ENCODE measurements at regions not wholly inside any gene's neighbourhood (a gene's known extent, or its start where the extent isn't known, plus 50 kb on each side); places are given as distances from the start of the nearest gene placed in this dataset.

DNA sequence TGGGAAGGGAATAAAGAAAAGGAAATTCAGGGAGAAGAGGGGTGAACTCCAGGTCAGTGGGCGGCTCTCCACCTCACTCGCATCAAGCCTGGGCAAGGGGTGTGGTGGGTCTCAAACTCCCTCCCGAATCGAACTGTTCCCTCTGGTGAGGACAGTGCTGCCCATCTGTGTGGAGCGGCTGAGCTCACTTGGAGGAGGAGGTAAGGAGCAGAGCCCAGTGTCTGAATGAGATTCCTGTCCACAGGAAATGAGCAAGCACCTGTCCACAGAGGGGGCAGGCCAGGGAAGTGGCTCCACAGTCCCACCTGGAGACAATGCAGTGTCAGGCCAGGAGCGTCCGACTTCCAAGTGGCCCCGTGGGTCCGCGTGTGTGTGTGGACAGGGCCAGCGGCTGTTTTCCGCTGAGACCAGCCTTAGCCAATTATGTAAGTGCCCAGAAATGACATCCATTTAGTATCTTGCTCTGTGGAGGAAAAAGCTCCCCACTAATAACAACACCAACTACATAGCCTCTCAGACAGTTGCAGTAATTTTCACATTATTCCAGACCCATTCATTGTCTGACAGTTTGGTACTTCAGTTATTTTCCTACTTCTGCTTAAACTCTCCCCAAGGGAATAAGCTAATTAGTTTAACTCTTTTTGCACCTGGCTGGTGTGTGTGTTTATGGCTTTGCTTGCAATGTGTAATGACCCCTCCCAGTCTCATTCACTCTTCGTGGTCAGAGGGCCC is 114.6 kb downstream of the SOX1 start:
- Histone ChIP-seq H3K36me3 (no peaks in the 10 kb centered on the region), H3K9me3 (no peaks in the 10 kb centered on the region), H3K4me3 (ENCODE audit: low read depth, low read length) (no peak overlapping the region), H3K27me3 (peaks cover 13% of the 10 kb centered on the region), H3K4me1 (no peaks in the 10 kb centered on the region)
- DNase-seq, result no peak
- TF ChIP-seq, protein P1, sequence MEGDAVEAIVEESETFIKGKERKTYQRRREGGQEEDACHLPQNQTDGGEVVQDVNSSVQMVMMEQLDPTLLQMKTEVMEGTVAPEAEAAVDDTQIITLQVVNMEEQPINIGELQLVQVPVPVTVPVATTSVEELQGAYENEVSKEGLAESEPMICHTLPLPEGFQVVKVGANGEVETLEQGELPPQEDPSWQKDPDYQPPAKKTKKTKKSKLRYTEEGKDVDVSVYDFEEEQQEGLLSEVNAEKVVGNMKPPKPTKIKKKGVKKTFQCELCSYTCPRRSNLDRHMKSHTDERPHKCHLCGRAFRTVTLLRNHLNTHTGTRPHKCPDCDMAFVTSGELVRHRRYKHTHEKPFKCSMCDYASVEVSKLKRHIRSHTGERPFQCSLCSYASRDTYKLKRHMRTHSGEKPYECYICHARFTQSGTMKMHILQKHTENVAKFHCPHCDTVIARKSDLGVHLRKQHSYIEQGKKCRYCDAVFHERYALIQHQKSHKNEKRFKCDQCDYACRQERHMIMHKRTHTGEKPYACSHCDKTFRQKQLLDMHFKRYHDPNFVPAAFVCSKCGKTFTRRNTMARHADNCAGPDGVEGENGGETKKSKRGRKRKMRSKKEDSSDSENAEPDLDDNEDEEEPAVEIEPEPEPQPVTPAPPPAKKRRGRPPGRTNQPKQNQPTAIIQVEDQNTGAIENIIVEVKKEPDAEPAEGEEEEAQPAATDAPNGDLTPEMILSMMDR (IDR thresholded peaks at IDR 0.05; ENCODE audit: low read depth, low read length), result no peak

DNA sequence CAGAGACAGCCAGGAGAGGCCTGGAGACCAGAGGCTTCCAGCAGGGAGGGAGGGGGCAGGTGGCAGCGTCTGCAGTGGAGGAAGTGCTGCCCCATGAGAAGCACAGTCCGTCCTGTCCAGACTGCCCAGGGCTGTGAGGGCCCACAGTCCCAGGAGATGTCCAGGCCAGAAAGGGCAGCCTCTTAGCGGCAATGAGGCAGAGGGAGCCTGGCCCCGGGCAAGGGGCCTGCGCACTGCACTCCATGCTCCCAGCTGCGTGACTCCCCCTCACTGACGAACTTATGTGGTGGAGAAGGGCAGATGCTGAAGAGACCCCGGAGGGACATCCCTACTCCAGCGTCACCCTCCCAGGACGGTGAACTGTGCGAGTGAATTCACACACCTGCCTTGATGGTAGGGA is 115.3 kb downstream of the SOX1 start:
- H3K4me3 ChIP-seq (ENCODE audit: low read depth, low read length), result no peak overlapping the region
- no peaks in the 10 kb centered on the region for H3K36me3 ChIP-seq
- no peaks in the 10 kb centered on the region for H3K9me3 ChIP-seq
- no peaks in the 10 kb centered on the region for H3K4me1 ChIP-seq
- TF ChIP-seq, protein P1 (IDR thresholded peaks at IDR 0.05; ENCODE audit: low read depth, low read length), result no peak
- peaks cover 17% of the 10 kb centered on the region for H3K27me3 ChIP-seq
- DNase-seq, result no peak

GRCh38 chr13:112182846-112183531 is 116.0 kb downstream of the SOX1 start:
- DNase-seq, result no peak
- TF ChIP-seq, protein P1 (IDR thresholded peaks at IDR 0.05; ENCODE audit: low read depth, low read length), result no peak
- no peaks in the 10 kb centered on the region for H3K9me3 ChIP-seq
- no peaks in the 10 kb centered on the region for H3K4me1 ChIP-seq
- no peak overlapping the region for H3K4me3 ChIP-seq (ENCODE audit: low read depth, low read length)
- peaks cover 19% of the 10 kb centered on the region for H3K27me3 ChIP-seq
- no peaks in the 10 kb centered on the region for H3K36me3 ChIP-seq

DNA sequence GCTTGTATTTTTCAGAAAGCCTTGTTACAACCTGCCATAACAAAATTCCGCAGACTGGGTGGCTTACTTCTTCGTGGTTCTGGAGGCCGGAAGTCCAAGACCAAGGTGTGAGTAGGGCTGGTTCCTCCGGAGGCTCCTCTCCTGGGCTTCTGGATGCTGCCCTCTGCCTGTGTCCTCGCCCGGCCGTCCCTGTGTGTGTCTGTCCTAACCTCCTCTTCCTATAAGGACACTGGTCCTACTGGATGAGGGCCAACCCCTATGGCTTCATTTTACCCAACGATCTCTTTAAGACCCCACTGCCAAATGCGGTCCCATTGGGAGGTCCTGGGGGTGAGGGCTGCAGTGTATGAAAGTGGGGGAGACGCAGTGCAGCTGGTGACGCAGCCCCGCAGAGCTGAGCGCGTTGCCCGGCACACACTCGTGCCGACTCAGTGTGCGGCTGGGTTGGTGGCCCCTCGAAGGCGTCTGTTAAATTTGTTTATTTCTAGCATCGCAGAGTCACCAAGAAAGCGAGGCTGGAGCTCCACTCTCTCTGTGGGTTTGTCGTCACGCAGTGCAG is 116.7 kb downstream of the SOX1 start:
- Histone ChIP-seq H3K36me3 (no peaks in the 10 kb centered on the region), H3K27me3 (peaks cover 19% of the 10 kb centered on the region), H3K4me3 (ENCODE audit: low read depth, low read length) (no peak overlapping the region), H3K4me1 (no peaks in the 10 kb centered on the region), H3K9me3 (no peaks in the 10 kb centered on the region)
- TF ChIP-seq, protein P1 (IDR thresholded peaks at IDR 0.05; ENCODE audit: low read depth, low read length), result no peak
- DNase-seq, result no peak

- TF ChIP-seq, protein P1 (IDR thresholded peaks at IDR 0.05; ENCODE audit: low read depth, low read length), result no peak
- H3K27me3 ChIP-seq, result peaks cover 18% of the 10 kb centered on the region
- no peak for DNase-seq
Measured at GRCh38 chr13:112184261-112184660, 117.3 kb downstream of the SOX1 start.

More at GRCh38 chr13:112184261-112184660, 117.3 kb downstream of the SOX1 start:
- Histone ChIP-seq H3K9me3 (no peaks in the 10 kb centered on the region), H3K4me1 (no peaks in the 10 kb centered on the region), H3K36me3 (no peaks in the 10 kb centered on the region), H3K4me3 (ENCODE audit: low read depth, low read length) (no peak overlapping the region)
